ENCODE measurements at regions not wholly inside any gene's neighbourhood (a gene's known extent, or its start where the extent isn't known, plus 50 kb on each side); places are given as distances from the start of the nearest gene placed in this dataset.

GRCh38 chr6:99768166-99768565, 161.5 kb downstream of the PRDM13 start:
- H3K4me3 ChIP-seq (ENCODE audit: low read length) = no peak overlapping the region
- DNase-seq (ENCODE audit: low read depth) = no peak
- TF ChIP-seq CTCF (conservative IDR thresholded peaks at IDR 0.05; ENCODE audit: low read length) = no peak

- DNase-seq (ENCODE audit: low read depth) = no peak
- TF ChIP-seq CTCF (conservative IDR thresholded peaks at IDR 0.05; ENCODE audit: low read length) = no peak
- no peak overlapping the region for H3K4me3 ChIP-seq (ENCODE audit: low read length)
Measured at GRCh38 chr6:99779631-99780555, 173.3 kb downstream of the PRDM13 start.

- H3K4me3 ChIP-seq (ENCODE audit: low read length) = no peak overlapping the region
- TF ChIP-seq CTCF (conservative IDR thresholded peaks at IDR 0.05; ENCODE audit: low read length) = no peak
- no peak for DNase-seq (ENCODE audit: low read depth)
Measured at GRCh38 chr6:99780556-99780885, 173.9 kb downstream of the PRDM13 start.

GRCh38 chr6:99789767-99790166, 183.1 kb downstream of the PRDM13 start:
- TF ChIP-seq CTCF (conservative IDR thresholded peaks at IDR 0.05; ENCODE audit: low read length) = no peak
- no peak for DNase-seq (ENCODE audit: low read depth)
- H3K4me3 ChIP-seq (ENCODE audit: low read length) = no peak overlapping the region

- DNase-seq (ENCODE audit: low read depth) = no peak
- no peak overlapping the region for H3K4me3 ChIP-seq (ENCODE audit: low read length)
- peak; percentile 29 for TF ChIP-seq CTCF (conservative IDR thresholded peaks at IDR 0.05; ENCODE audit: low read length)
Measured at GRCh38 chr6:99790679-99791078, 184.0 kb downstream of the PRDM13 start.

GRCh38 chr6:99801805-99802204, 192.2 kb downstream of the MCHR2 start:
- no peak for DNase-seq (ENCODE audit: low read depth)
- no peak overlapping the region for H3K4me3 ChIP-seq (ENCODE audit: low read length)
- no peak for TF ChIP-seq CTCF (conservative IDR thresholded peaks at IDR 0.05; ENCODE audit: low read length)

- no peak for DNase-seq (ENCODE audit: low read depth)
- TF ChIP-seq CTCF (conservative IDR thresholded peaks at IDR 0.05; ENCODE audit: low read length) = no peak
- no peak overlapping the region for H3K4me3 ChIP-seq (ENCODE audit: low read length)
Measured at GRCh38 chr6:99802396-99803031, 191.5 kb downstream of the MCHR2 start.
